Activated CD4-positive, alpha-beta T cell treated with anti-CD3 and anti-CD28 coated beads, Interleukin-2, amount 10 ng/mL, durations not matched to agents 24 days and 14 days (primary cell): ENCODE measurements at regions not wholly inside any gene's neighbourhood (a gene's known extent, or its start where the extent isn't known, plus 50 kb on each side); places are given as distances from the start of the nearest gene placed in this dataset.
"Not testable (repeated sequence)": the region's sequence is repeated elsewhere in the genome, so short reads cannot be mapped to it uniquely, and the experiment has no call there.

Source experiments
- DNase-seq: peaks from one replicate; pipeline ENCODE4 v3.0.0; 2022
- H3K27ac Mint-ChIP-seq: one replicate; pipeline ENCODE4 v1.8.0; 2022; ENCODE audit warnings: mild to moderate bottlenecking, mixed read lengths
- H3K27me3 Mint-ChIP-seq: one replicate; pipeline ENCODE4 v1.8.0; 2022; ENCODE audit warnings: mixed read lengths
- H3K36me3 Mint-ChIP-seq: one replicate; pipeline ENCODE4 v1.8.0; 2022; ENCODE audit warnings: low read depth, mild to moderate bottlenecking, mixed read lengths
- H3K4me1 Mint-ChIP-seq: one replicate; pipeline ENCODE4 v1.8.0; 2021; ENCODE audit warnings: mixed read lengths
- H3K4me3 Mint-ChIP-seq: one replicate; pipeline ENCODE4 v1.8.0; 2022; ENCODE audit warnings: mild to moderate bottlenecking, moderate library complexity, mixed read lengths
- H3K9me3 Mint-ChIP-seq: one replicate; pipeline ENCODE4 v1.8.0; 2021; ENCODE audit warnings: mixed read lengths
- intact Hi-C: fragments of 100-400 bp; cut with micrococcal nuclease; formaldehyde crosslinking; loops from one replicate; pipeline ENCODE4 v1.15.1; 2023

- Mint-ChIP-seq H3K27ac (no peak overlapping the region), H3K27me3 (no peaks in the 10 kb centered on the region), H3K4me1 (no peaks in the 10 kb centered on the region), H3K36me3 (no peaks in the 10 kb centered on the region), H3K9me3 (no peaks in the 10 kb centered on the region), H3K4me3 (no peak overlapping the region)
- intact Hi-C loops, result no loop called here
- no peak for DNase-seq
These were observed 222.2 kb upstream of the PDZRN3 start for GRCh38 chr3:73846951-73847350.

- no peaks in the 10 kb centered on the region for H3K4me1 Mint-ChIP-seq
- no peaks in the 10 kb centered on the region for H3K27me3 Mint-ChIP-seq
- H3K4me3 Mint-ChIP-seq, result no peak overlapping the region
- no peaks in the 10 kb centered on the region for H3K36me3 Mint-ChIP-seq
- DNase-seq, result no peak
- intact Hi-C loops, result no loop called here
- peaks cover 3% of the 10 kb centered on the region for H3K9me3 Mint-ChIP-seq
- H3K27ac Mint-ChIP-seq, result no peak overlapping the region
These were observed 214.3 kb upstream of the PDZRN3 start for GRCh38 chr3:73839032-73839431.

- no peak for DNase-seq
- Mint-ChIP-seq H3K36me3 (no peaks in the 10 kb centered on the region), H3K4me1 (no peaks in the 10 kb centered on the region), H3K9me3 (peaks cover 3% of the 10 kb centered on the region), H3K27me3 (no peaks in the 10 kb centered on the region), H3K4me3 (no peak overlapping the region), H3K27ac (no peak overlapping the region)
- intact Hi-C loops, result no loop called here
These were observed 211.2 kb upstream of the PDZRN3 start for GRCh38 chr3:73835945-73836344.

GRCh38 chr3:73832426-73832825 is 207.7 kb upstream of the PDZRN3 start:
- Mint-ChIP-seq H3K27me3 (no peaks in the 10 kb centered on the region), H3K27ac (no peak overlapping the region), H3K9me3 (peaks cover 3% of the 10 kb centered on the region), H3K36me3 (no peaks in the 10 kb centered on the region), H3K4me3 (no peak overlapping the region), H3K4me1 (no peaks in the 10 kb centered on the region)
- intact Hi-C loops, result no loop called here
- DNase-seq, result no peak

- intact Hi-C loops, result no loop called here
- H3K36me3 Mint-ChIP-seq, result no peaks in the 10 kb centered on the region
- no peaks in the 10 kb centered on the region for H3K27me3 Mint-ChIP-seq
- no peak overlapping the region for H3K27ac Mint-ChIP-seq
- H3K4me3 Mint-ChIP-seq, result no peak overlapping the region
- no peaks in the 10 kb centered on the region for H3K4me1 Mint-ChIP-seq
- no peak for DNase-seq
- no peaks in the 10 kb centered on the region for H3K9me3 Mint-ChIP-seq
These were observed 203.6 kb upstream of the PDZRN3 start for GRCh38 chr3:73828348-73828747.

GRCh38 chr3:73827725-73828211 is 203.0 kb upstream of the PDZRN3 start:
- Mint-ChIP-seq H3K27me3 (no peaks in the 10 kb centered on the region), H3K4me1 (no peaks in the 10 kb centered on the region), H3K4me3 (no peak overlapping the region), H3K9me3 (no peaks in the 10 kb centered on the region), H3K36me3 (no peaks in the 10 kb centered on the region), H3K27ac (no peak overlapping the region)
- intact Hi-C loops, result no loop called here
- DNase-seq, result no peak

GRCh38 chr3:73827204-73827603 is 202.5 kb upstream of the PDZRN3 start:
- no peak overlapping the region for H3K27ac Mint-ChIP-seq

GRCh38 chr3:73820896-73821295 is 196.2 kb upstream of the PDZRN3 start:
- H3K27me3 Mint-ChIP-seq, H3K9me3 Mint-ChIP-seq, H3K27ac Mint-ChIP-seq, DNase-seq, intact Hi-C loops, H3K4me1 Mint-ChIP-seq, H3K4me3 Mint-ChIP-seq, H3K36me3 Mint-ChIP-seq: not testable (repeated sequence)

More at GRCh38 chr3:73827204-73827603, 202.5 kb upstream of the PDZRN3 start:
- no peaks in the 10 kb centered on the region for H3K36me3 Mint-ChIP-seq
- no peaks in the 10 kb centered on the region for H3K4me1 Mint-ChIP-seq
- peaks cover 5% of the 10 kb centered on the region for H3K9me3 Mint-ChIP-seq
- no peak overlapping the region for H3K4me3 Mint-ChIP-seq
- H3K27me3 Mint-ChIP-seq, result no peaks in the 10 kb centered on the region
- no peak for DNase-seq
- intact Hi-C loops, result no loop called here

- intact Hi-C loops, result no loop called here
- no peaks in the 10 kb centered on the region for H3K36me3 Mint-ChIP-seq
- H3K4me1 Mint-ChIP-seq, result no peaks in the 10 kb centered on the region
- no peak for DNase-seq
- no peak overlapping the region for H3K27ac Mint-ChIP-seq
- H3K9me3 Mint-ChIP-seq, result peaks cover 9% of the 10 kb centered on the region
- no peak overlapping the region for H3K4me3 Mint-ChIP-seq
- no peaks in the 10 kb centered on the region for H3K27me3 Mint-ChIP-seq
These were observed 195.7 kb upstream of the PDZRN3 start for GRCh38 chr3:73820431-73820830.

- Mint-ChIP-seq H3K4me1 (no peaks in the 10 kb centered on the region), H3K36me3 (no peaks in the 10 kb centered on the region), H3K4me3 (no peak overlapping the region), H3K9me3 (no peaks in the 10 kb centered on the region), H3K27me3 (no peaks in the 10 kb centered on the region), H3K27ac (no peak overlapping the region)
- DNase-seq, result no peak
- intact Hi-C loops, result no loop called here
These were observed 191.2 kb upstream of the PDZRN3 start for GRCh38 chr3:73815966-73816365.

- H3K4me3 Mint-ChIP-seq, result no peak overlapping the region
These were observed 189.1 kb upstream of the PDZRN3 start for GRCh38 chr3:73813692-73814292.

GRCh38 chr3:73813291-73813690 is 188.6 kb upstream of the PDZRN3 start:
- no peak overlapping the region for H3K4me3 Mint-ChIP-seq
- no peaks in the 10 kb centered on the region for H3K36me3 Mint-ChIP-seq
- H3K9me3 Mint-ChIP-seq, result no peaks in the 10 kb centered on the region
- no peak overlapping the region for H3K27ac Mint-ChIP-seq
- DNase-seq, result no peak
- intact Hi-C loops, result no loop called here
- H3K4me1 Mint-ChIP-seq, result no peaks in the 10 kb centered on the region
- no peaks in the 10 kb centered on the region for H3K27me3 Mint-ChIP-seq

More at GRCh38 chr3:73813692-73814292, 189.1 kb upstream of the PDZRN3 start:
- Mint-ChIP-seq H3K9me3 (no peaks in the 10 kb centered on the region), H3K4me1 (no peaks in the 10 kb centered on the region), H3K27me3 (no peaks in the 10 kb centered on the region), H3K27ac (no peak overlapping the region), H3K36me3 (no peaks in the 10 kb centered on the region)
- no peak for DNase-seq
- intact Hi-C loops, result no loop called here

- Mint-ChIP-seq H3K9me3 (no peaks in the 10 kb centered on the region), H3K36me3 (no peaks in the 10 kb centered on the region), H3K27me3 (no peaks in the 10 kb centered on the region), H3K27ac (no peak overlapping the region), H3K4me1 (no peaks in the 10 kb centered on the region), H3K4me3 (no peak overlapping the region)
- no peak for DNase-seq
- intact Hi-C loops, result no loop called here
These were observed 187.3 kb upstream of the PDZRN3 start for GRCh38 chr3:73812054-73812453.

GRCh38 chr3:73808862-73809509 is 184.2 kb upstream of the PDZRN3 start:
- Mint-ChIP-seq H3K9me3 (peaks cover 3% of the 10 kb centered on the region), H3K27me3 (no peaks in the 10 kb centered on the region), H3K4me3 (no peak overlapping the region), H3K36me3 (no peaks in the 10 kb centered on the region), H3K4me1 (no peaks in the 10 kb centered on the region), H3K27ac (no peak overlapping the region)
- intact Hi-C loops, result no loop called here
- DNase-seq, result no peak

GRCh38 chr3:73805435-73805834 is 180.7 kb upstream of the PDZRN3 start:
- H3K27ac Mint-ChIP-seq, result no peak overlapping the region
- intact Hi-C loops, result no loop called here

More at GRCh38 chr3:73805435-73805834, 180.7 kb upstream of the PDZRN3 start:
- Mint-ChIP-seq H3K4me3 (no peak overlapping the region), H3K4me1 (no peaks in the 10 kb centered on the region), H3K36me3 (no peaks in the 10 kb centered on the region), H3K27me3 (no peaks in the 10 kb centered on the region), H3K9me3 (peaks cover 3% of the 10 kb centered on the region)
- no peak for DNase-seq
